T-helper 17 cell (primary cell): ENCODE measurements at regions not wholly inside any gene's neighbourhood (a gene's known extent, or its start where the extent isn't known, plus 50 kb on each side); places are given as distances from the start of the nearest gene placed in this dataset.
"Not testable (repeated sequence)": the region's sequence is repeated elsewhere in the genome, so short reads cannot be mapped to it uniquely, and the experiment has no call there.

Experiments used
- ATAC-seq: fragments of 150-1000 bp; cut with Tn5 transposase; 2 replicates; pipeline ENCODE4 v1.10.0; 2021; ENCODE audit warnings: mild to moderate bottlenecking, moderate library complexity
- DNase-seq, 3 donors: peaks; one replicate each; pipeline versions ENCODE4 v3.0.0 to v3.0.0-alpha.2; 2020 to 2021
- H3K9me3 ChIP-seq: one replicate; pipeline ENCODE4 v1.7.0; 2013; ENCODE audit warnings: low read length, mild to moderate bottlenecking; ENCODE audit not compliant: control insufficient read depth, poor library complexity, severe bottlenecking
- H3K27ac Mint-ChIP-seq: one replicate; pipeline ENCODE4 v1.8.0; 2022; ENCODE audit warnings: mild to moderate bottlenecking, moderate library complexity, mixed read lengths
- H3K27me3 Mint-ChIP-seq: one replicate; pipeline ENCODE4 v1.8.0; 2022; ENCODE audit warnings: mixed read lengths
- H3K36me3 Mint-ChIP-seq: one replicate; pipeline ENCODE4 v1.8.0; 2022; ENCODE audit warnings: low read depth, mixed read lengths
- H3K4me1 Mint-ChIP-seq: one replicate; pipeline ENCODE4 v1.8.0; 2022; ENCODE audit warnings: mild to moderate bottlenecking, mixed read lengths
- H3K4me3 Mint-ChIP-seq: one replicate; pipeline ENCODE4 v1.8.0; 2022; ENCODE audit warnings: mild to moderate bottlenecking, moderate library complexity, mixed read lengths

DNA sequence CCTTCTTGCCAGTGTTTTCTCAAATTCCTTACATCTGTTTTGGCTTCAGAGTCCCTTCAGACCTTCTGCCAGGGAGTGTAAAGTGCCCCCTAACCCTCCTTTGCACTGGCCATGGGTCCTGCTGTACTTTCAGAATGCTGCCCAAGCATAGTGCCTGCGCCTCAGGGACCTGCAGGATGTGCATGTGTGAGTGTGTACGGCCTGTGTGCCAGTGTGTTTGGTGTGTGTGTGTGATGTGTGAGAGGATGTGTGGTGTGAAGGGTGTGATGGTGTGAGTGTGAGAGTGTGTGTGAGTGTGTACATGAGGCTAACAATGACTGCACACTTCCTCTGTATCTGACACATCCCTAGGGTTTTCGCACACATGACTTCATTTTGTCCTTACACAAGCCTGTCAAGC lies 265.8 kb upstream of the RAB4A start:
- peaks cover 8% of the 10 kb centered on the region for H3K4me1 Mint-ChIP-seq
- H3K9me3 ChIP-seq: no peaks in the 10 kb centered on the region
- H3K27ac Mint-ChIP-seq: peak overlapping the region; percentile 24
- H3K36me3 Mint-ChIP-seq: no peaks in the 10 kb centered on the region
- ATAC-seq (no peak), DNase-seq (no peak)
- H3K4me3 Mint-ChIP-seq: no peak overlapping the region
- H3K27me3 Mint-ChIP-seq: no peaks in the 10 kb centered on the region

DNA sequence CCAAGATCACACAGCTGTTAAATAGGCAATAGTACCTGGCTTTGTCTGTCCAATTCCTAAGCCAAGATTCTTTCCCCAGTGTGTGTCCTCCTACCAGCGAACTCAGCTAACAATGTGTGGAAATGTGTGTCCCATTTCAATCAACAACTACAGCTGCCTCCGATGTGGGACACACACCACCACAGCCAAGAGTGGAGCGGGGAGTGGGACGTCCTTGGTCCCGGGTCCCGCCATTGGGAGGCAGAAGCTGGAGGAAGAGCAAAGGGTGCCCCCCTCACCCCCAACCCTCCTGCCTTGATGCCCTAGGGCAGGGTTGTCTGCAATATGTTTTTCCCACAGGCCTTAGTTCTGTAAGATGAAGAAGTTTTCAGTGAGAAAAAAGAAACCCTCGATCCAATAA lies 265.4 kb upstream of the RAB4A start:
- Mint-ChIP-seq H3K27ac (no peak overlapping the region), H3K36me3 (no peaks in the 10 kb centered on the region), H3K27me3 (no peaks in the 10 kb centered on the region), H3K4me1 (peaks cover 8% of the 10 kb centered on the region), H3K4me3 (no peak overlapping the region)
- ATAC-seq (no peak), DNase-seq (no peak)
- H3K9me3 ChIP-seq: no peaks in the 10 kb centered on the region

DNA sequence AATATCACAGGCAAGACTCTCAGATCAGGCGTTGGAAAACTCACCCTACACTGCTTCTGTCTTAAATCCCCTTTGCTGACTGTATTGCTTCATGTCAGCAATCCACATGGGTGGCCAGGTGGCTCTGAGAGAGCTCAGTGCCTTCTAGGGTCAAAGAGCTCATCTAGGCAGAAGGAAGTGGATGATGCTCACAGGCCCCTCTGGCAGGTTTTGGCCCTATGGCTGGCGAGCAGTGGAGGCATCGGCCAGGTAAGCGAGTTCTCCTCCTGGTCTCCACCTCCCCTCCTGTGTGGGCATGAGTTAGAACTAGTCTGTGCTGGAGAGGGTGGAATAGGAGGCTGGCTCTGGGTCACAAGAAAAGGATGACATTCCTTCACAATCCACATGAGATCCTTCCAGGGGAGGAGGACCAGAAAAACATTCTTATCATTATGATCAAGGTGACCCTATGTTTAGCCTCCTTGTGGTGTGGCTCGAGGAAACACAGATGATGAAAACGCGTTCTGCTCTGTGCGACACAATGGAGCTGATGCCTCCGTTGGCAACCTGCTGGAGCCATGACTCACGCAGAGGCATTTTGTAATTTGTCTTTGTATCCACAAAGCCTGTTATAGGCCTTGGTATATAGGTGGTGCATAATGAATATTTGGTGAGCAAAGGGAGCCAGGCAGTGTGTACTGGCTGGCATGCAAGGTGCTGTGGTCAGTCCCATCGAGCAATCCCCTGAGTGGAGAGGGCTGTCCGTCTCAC lies 264.6 kb upstream of the RAB4A start:
- no peak for ATAC-seq
- Mint-ChIP-seq H3K27ac (no peak overlapping the region), H3K27me3 (no peaks in the 10 kb centered on the region), H3K4me3 (no peak overlapping the region), H3K4me1 (peaks cover 6% of the 10 kb centered on the region), H3K36me3 (no peaks in the 10 kb centered on the region)
- H3K9me3 ChIP-seq: no peaks in the 10 kb centered on the region
- no peak for DNase-seq

DNA sequence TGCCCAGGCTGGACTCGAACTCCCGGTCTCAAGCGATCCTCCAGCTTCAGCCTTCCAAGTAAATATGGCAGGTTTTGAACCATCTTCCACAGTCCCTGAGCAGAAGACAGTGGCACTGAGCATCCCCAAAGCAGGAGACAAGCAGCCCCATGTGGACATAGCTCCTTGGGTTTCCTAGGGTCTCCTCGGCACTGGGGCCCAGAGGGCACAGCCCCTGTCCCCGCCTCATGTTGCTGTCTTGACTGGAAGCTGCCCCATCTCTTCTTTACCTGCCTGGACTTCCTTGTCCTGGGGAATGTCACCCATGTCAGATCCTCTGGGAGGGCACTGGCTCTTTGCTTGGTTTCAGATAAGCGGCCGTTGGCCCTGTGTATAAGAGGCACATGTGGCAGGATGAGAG lies 263.7 kb upstream of the RAB4A start:
- DNase-seq (no peak), ATAC-seq (no peak)
- Mint-ChIP-seq H3K27ac (no peak overlapping the region), H3K4me3 (no peak overlapping the region), H3K27me3 (no peaks in the 10 kb centered on the region), H3K4me1 (no peaks in the 10 kb centered on the region), H3K36me3 (no peaks in the 10 kb centered on the region)
- no peaks in the 10 kb centered on the region for H3K9me3 ChIP-seq

DNA sequence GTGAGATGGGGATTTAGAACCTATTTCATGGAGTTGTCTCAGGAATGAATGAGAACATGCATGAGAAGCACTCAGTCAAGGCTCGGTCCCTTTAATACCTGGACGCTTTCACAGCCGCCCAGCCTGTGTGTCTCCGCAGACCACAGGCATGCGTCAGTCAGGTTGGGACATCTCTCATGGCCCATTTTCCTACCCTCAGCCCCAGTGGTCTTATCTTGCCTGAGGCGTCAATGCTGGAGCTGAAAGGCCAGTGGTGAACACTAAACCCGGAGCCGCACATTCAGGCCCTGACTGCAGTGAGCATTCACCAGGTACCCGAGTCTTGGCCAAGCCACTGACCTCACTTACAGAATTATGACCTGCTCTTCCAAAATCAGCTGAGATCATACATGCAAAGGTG lies 263.2 kb upstream of the RAB4A start:
- Mint-ChIP-seq H3K4me3 (no peak overlapping the region), H3K4me1 (no peaks in the 10 kb centered on the region), H3K27ac (no peak overlapping the region), H3K27me3 (no peaks in the 10 kb centered on the region), H3K36me3 (no peaks in the 10 kb centered on the region)
- no peak for DNase-seq
- no peaks in the 10 kb centered on the region for H3K9me3 ChIP-seq
- ATAC-seq: no peak

DNA sequence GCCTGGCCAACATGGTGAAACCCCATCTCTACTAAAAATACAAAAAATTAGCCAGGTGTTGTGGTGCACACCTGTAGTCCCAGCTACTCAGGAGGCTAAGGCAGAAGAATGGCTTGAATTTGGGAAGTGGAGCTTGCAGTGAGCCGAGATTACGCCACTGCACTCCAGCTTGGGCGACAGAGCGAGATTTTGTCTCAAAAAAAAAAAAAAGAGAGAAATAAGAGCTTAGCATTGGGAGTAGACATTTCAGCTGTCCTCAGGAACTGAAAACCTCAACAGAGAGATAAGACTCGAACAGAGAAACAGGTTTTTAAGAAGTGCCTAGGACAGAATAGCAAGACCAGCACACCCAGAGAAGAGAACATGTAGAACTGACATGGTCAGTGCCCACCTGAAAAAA lies 262.6 kb upstream of the RAB4A start:
- not testable (repeated sequence) for H3K36me3 Mint-ChIP-seq, H3K27me3 Mint-ChIP-seq, DNase-seq, H3K4me3 Mint-ChIP-seq, H3K4me1 Mint-ChIP-seq, ATAC-seq, H3K27ac Mint-ChIP-seq, H3K9me3 ChIP-seq

DNA sequence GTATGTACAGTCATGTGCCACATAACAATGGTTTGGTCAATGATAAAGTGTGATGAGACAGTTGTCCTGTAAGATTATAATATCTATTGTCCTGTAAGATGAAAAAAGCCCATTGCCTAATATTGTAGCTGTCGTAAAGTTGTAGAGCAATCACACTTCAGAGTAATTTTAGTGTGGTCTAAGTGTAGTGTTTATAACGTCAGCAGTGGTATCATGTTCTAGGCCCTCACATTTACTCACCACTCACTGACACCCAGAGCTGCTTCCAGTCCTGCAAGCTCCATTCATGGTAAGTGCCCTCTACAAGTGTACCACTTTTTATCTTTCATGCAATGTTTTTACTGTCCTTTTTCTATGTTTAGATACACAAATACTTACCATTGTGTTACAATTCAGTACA lies 259.9 kb upstream of the RAB4A start:
- H3K9me3 ChIP-seq: no peaks in the 10 kb centered on the region
- Mint-ChIP-seq H3K4me3 (no peak overlapping the region), H3K27ac (no peak overlapping the region), H3K36me3 (peaks cover 2% of the 10 kb centered on the region), H3K27me3 (no peaks in the 10 kb centered on the region), H3K4me1 (no peaks in the 10 kb centered on the region)
- DNase-seq (no peak), ATAC-seq (no peak)

DNA sequence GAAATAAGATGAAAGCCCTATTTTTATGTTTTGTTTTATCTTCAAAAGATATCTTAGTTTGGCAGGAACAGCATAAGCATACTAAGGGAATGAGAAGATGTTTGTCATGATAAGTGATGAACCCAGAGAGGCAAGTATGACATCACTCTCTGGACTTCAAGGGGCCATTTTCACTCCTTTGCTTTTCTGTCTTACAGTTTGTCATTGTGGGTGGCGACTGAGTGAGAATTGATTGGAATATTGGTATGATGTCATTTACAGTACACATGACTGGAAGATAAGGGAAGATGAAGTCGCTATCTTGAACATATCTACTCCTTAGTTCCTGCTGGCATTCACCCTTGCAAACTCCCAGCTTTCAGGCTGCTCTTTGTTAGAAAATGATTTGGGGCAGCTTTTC lies 258.1 kb upstream of the RAB4A start:
- H3K4me3 Mint-ChIP-seq: no peak overlapping the region
- DNase-seq (no peak), ATAC-seq (no peak)
- H3K9me3 ChIP-seq: no peaks in the 10 kb centered on the region
- no peaks in the 10 kb centered on the region for H3K27me3 Mint-ChIP-seq
- peaks cover 2% of the 10 kb centered on the region for H3K36me3 Mint-ChIP-seq
- peaks cover 3% of the 10 kb centered on the region for H3K4me1 Mint-ChIP-seq
- H3K27ac Mint-ChIP-seq: no peak overlapping the region

DNA sequence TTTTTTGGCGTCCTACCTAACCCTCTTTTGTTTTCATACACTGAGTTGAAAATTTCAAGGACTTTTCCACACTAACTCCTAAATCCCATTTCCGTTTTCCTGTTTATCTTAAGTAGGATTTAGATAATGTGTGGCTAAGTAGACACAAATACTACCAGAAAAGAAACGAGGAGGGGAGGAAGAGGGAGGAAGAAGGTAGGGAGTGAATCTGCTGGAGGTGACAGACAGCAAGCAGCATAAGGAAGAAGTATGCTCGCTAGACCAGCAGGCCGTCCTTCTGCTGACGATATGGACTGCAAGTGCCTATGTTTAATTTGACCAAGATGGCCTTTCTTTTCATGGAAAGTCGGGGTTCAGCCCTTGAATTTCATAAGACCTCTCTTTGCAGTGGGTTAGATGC lies 256.9 kb upstream of the RAB4A start:
- no peak overlapping the region for H3K4me3 Mint-ChIP-seq
- H3K27me3 Mint-ChIP-seq: no peaks in the 10 kb centered on the region
- DNase-seq (no peak), ATAC-seq (no peak)
- H3K27ac Mint-ChIP-seq: no peak overlapping the region
- H3K36me3 Mint-ChIP-seq: peaks cover 2% of the 10 kb centered on the region
- no peaks in the 10 kb centered on the region for H3K9me3 ChIP-seq
- peaks cover 3% of the 10 kb centered on the region for H3K4me1 Mint-ChIP-seq

DNA sequence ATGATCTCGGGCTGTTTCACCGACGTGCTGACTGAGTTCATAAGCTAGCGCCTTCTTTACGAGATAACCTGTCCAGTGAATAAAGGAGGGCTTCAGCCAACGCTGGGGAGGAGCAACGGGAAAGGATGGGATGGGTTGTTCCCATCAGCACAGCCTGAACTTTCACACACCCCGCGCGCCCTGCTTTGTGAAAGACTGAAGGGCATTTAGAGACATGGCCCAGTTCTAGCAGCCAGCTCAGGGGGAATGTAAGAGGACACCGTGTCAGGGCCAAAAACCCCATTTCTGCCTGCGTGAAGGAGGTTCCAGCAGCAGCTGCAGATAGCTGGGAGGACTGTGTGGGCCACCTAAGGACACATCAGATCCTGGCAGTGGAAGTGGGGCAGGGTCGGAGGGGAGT lies 255.1 kb upstream of the RAB4A start:
- no peaks in the 10 kb centered on the region for H3K27me3 Mint-ChIP-seq
- no peak for ATAC-seq
- no peak for DNase-seq
- no peaks in the 10 kb centered on the region for H3K9me3 ChIP-seq
- no peak overlapping the region for H3K4me3 Mint-ChIP-seq
- H3K27ac Mint-ChIP-seq: no peak overlapping the region
- peaks cover 3% of the 10 kb centered on the region for H3K4me1 Mint-ChIP-seq
- H3K36me3 Mint-ChIP-seq: peaks cover 2% of the 10 kb centered on the region

DNA sequence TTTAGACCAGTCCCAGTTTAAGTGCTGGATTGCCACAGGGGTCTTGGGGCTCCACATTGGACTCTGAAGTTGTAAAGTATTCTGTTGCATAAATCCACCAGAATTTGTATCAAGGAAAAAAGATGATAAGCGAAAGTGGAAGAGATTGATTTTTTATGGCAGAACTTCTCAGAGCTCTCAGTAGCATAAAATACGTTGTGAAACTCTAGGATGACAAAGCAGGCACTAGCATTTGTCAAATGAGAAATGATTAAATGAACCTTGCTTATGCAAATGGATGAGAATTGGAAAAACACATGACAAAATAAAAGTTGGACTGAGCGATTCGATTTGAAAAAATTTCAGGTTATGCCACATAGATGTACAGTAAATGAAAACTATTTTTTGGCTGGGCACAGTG lies 253.8 kb upstream of the RAB4A start:
- Mint-ChIP-seq H3K36me3 (peaks cover 2% of the 10 kb centered on the region), H3K4me3 (no peak overlapping the region), H3K27ac (no peak overlapping the region), H3K27me3 (no peaks in the 10 kb centered on the region), H3K4me1 (peaks cover 6% of the 10 kb centered on the region)
- DNase-seq (no peak), ATAC-seq (no peak)
- H3K9me3 ChIP-seq: no peaks in the 10 kb centered on the region

DNA sequence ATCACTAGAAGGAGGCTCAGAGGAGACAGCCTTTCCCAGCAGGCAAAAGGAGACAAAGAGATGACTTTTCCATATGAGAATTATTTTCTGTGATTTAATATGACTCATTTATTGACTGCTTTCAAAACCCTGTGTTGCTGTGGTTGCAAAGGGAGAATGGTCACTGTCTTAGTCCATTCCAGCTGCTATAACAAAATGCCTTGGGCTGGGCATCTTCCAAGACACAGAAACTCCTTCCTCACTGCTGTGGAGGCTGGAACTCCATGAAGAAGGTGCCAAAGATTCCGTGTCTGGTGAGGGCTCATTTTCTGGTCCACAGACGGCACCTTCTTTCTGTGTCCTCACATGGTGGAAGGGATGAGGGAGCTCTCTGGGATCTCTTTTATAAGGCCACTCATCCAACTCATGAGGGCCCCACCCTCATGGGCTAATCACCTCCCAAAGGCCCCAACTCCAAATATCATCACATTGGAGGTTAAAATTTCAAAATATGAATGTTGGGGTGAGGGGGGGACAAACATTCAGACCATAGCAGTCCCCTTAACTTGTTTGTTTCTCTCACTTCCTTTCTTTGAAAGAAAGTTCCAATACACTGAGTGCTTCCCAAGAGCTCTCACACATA lies 252.1 kb upstream of the RAB4A start:
- Mint-ChIP-seq H3K27ac (no peak overlapping the region), H3K4me1 (peaks cover 9% of the 10 kb centered on the region), H3K27me3 (no peaks in the 10 kb centered on the region), H3K4me3 (no peak overlapping the region), H3K36me3 (peaks cover 2% of the 10 kb centered on the region)
- ATAC-seq (no peak), DNase-seq (no peak)
- H3K9me3 ChIP-seq: no peaks in the 10 kb centered on the region

DNA sequence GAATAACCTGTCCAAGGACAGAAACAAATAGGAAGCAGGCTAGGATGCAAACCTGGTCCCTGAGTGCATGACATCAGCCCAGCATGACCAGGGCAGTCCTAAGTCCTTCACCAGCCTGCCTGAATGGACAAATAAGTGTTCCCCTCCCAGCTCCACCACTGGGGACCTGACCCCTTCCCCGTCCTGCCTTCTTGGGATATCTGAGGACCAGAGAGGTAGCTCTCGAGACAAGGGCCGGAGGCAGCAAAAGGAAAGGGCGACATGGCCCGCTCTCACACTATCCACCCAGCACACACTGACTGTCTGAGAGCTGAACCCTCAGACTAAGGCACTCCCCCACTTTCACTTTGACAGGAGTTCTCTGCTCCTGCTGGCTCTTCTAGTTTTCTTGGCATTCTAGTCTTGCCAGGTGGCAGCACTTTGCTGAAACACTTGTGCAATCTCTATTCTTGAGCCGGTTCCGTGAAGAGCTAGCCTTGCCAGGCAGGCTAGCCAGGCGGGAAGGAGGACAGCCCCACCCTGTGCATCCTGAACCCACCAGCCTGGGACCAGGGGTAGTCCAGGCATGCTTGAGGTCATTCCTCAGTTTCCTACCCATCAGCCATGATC lies 251.1 kb upstream of the RAB4A start:
- no peak for ATAC-seq
- no peak overlapping the region for H3K4me3 Mint-ChIP-seq
- H3K36me3 Mint-ChIP-seq: no peaks in the 10 kb centered on the region
- H3K9me3 ChIP-seq: no peaks in the 10 kb centered on the region
- no peak overlapping the region for H3K27ac Mint-ChIP-seq
- DNase-seq: no peak
- no peaks in the 10 kb centered on the region for H3K27me3 Mint-ChIP-seq
- peaks cover 9% of the 10 kb centered on the region for H3K4me1 Mint-ChIP-seq

DNA sequence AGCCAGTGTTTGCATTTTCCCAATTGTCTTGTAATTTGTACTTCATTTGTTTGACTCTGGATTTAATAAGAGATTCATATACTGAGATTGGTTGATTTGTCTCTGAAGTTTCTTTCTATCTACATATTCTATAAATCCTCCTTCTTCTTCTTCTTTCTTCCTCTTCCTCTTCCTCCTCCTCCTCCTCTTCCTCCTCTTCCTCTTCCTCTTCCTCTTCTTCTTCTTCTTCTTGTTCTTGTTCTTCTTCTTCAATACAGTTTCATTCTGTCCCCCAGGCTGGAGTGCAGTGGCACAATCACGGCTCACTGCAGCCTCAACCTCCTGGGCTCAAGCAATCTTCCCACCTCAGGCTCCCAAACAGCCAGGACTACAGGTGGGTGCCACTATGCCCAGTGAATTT lies 249.9 kb upstream of the RAB4A start:
- DNase-seq, ATAC-seq, H3K4me3 Mint-ChIP-seq, H3K36me3 Mint-ChIP-seq, H3K9me3 ChIP-seq, H3K27me3 Mint-ChIP-seq, H3K27ac Mint-ChIP-seq: not testable (repeated sequence)
- peaks cover 12% of the 10 kb centered on the region for H3K4me1 Mint-ChIP-seq
